ENCODE measurements at regions not wholly inside any gene's neighbourhood (a gene's known extent, or its start where the extent isn't known, plus 50 kb on each side); places are given as distances from the start of the nearest gene placed in this dataset.

DNA sequence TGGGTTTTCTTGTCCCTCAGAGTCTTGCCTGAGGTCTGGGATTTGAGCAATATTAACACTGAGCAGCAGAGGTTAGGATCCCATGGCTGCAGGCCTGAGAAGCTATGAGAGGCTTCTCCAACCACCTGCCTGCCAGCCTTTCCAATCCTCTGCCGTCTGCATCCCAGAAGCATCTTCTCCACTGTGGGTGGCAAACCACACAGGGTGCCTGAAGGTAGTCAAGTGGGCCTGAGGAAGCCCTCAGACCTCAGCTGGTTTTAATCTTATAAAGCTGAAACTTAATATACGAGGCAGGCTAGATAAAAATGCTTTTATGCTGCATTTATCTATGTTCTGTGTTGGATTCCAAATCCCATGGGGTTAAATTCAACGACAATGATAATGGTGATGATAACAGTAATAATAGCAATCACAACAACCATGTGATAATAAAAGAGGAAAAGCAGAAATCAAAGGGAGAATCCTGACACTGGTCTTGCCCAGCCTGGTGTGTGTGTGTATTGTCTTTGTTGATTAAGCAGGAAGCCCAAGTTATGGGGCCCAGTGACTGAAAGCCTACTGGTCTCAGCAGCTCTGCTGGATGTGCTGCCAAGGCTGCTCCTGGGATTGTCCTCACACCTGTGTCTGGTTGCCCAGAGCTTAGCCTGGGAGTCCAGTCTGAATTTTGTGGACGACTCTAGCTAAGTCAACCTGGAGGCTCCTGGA, 59.7 kb upstream of the LDAH start:
- Mint-ChIP-seq H3K4me1 (ENCODE audit: low read depth in 2 of 2) (no peaks in the 10 kb centered on the region), H3K27ac (no peak overlapping the region), H3K9me3 (no peaks in the 10 kb centered on the region), H3K36me3 (ENCODE audit: insufficient read depth) (no peaks in the 10 kb centered on the region), H3K27me3 (peaks cover 6 to 30% of the 10 kb centered on the region in 2 donors), H3K4me3 (no peak overlapping the region)
- no peak for ATAC-seq (replicated peaks)
- DNase-seq, result no peak

DNA sequence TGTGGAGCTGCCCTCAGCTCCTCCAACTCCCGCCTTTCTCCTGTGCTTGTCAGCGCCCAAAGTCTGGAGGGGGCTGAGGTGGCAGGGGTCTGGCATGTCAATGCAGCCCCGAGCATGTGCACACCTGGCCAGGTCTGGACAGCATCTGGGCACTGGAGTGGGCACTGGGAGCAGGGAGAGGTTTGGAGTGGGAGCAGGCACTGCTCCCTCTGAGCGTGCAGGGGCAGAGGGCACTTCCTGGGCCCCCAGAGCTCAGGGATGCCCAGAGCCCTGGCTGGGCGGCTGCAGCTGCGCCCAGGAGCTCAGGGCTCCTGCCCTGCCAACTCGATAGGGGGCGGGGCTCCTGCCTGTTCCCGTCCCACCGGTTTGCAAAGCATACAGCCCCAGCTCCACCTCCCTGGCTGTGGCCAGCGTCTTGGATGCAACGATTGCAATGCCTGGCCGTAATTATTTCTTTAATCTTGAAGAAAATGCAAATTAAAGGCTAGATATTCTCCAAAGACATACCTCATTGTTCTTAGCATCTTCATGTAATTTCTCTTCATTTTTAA, 57.4 kb upstream of the LDAH start:
- H3K27me3 Mint-ChIP-seq, result peaks cover 11 to 29% of the 10 kb centered on the region in 2 donors
- no peaks in the 10 kb centered on the region for H3K4me1 Mint-ChIP-seq (ENCODE audit: low read depth in 2 of 2)
- H3K36me3 Mint-ChIP-seq (ENCODE audit: insufficient read depth), result no peaks in the 10 kb centered on the region
- no peak overlapping the region for H3K4me3 Mint-ChIP-seq
- DNase-seq (no peak), ATAC-seq (replicated peaks) (no peak)
- H3K27ac Mint-ChIP-seq, result no peak overlapping the region
- H3K9me3 Mint-ChIP-seq, result no peaks in the 10 kb centered on the region

DNA sequence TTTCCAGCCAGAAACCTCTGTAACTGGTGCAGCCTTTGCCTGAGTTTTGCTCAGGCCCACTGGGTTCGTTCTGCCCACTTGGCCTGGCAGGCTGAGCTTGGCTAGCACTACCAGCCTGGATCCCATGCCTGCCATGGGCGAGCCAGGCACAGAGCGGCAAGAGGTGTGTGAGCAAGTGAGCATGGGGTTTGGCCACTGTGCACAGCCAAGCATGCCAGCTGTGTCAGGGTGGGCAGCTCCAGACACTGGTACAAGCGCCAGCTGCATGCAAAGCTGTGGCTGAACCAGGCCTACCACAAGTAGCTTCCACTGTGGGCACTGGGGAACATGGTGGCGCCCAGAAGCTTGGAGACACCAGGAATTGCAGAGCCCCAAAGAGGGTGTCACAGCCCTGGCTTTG, 56.3 kb upstream of the LDAH start:
- peaks cover 22 to 29% of the 10 kb centered on the region in 2 donors for H3K27me3 Mint-ChIP-seq
- DNase-seq (no peak), ATAC-seq (replicated peaks) (no peak)
- H3K4me1 Mint-ChIP-seq (ENCODE audit: low read depth in 2 of 2), result no peaks in the 10 kb centered on the region
- H3K9me3 Mint-ChIP-seq, result no peaks in the 10 kb centered on the region
- H3K27ac Mint-ChIP-seq, result no peak overlapping the region
- no peaks in the 10 kb centered on the region for H3K36me3 Mint-ChIP-seq (ENCODE audit: insufficient read depth)
- H3K4me3 Mint-ChIP-seq, result no peak overlapping the region

DNA sequence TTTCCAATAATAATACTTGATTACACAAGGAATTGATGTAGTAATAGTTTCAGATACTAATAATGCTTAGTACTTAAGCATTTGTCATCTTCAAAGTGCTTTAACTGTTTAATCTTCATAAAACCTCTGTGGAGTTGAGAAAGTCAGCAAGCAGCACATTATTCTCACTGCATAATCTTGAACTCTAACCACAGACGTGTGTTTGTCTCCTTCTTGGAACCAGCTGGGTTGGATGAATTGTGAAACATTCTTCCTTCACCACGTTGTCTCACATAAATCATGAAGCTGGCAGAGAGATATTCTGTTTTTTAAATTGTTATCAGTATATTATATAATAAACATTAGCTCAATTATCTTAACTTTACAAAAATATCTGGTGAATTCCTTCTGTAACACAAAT, 55.1 kb upstream of the LDAH start:
- H3K4me3 Mint-ChIP-seq, result no peak overlapping the region
- no peaks in the 10 kb centered on the region for H3K9me3 Mint-ChIP-seq
- H3K27me3 Mint-ChIP-seq, result peaks cover 31 to 35% of the 10 kb centered on the region in 2 donors
- H3K4me1 Mint-ChIP-seq (ENCODE audit: low read depth in 2 of 2), result no peaks in the 10 kb centered on the region
- ATAC-seq (replicated peaks), result no peak
- DNase-seq, result no peak
- no peaks in the 10 kb centered on the region for H3K36me3 Mint-ChIP-seq (ENCODE audit: insufficient read depth)
- no peak overlapping the region for H3K27ac Mint-ChIP-seq

Data from effector memory CD8-positive, alpha-beta T cell (primary cell).